ENCODE measurements at regions not wholly inside any gene's neighbourhood (a gene's known extent, or its start where the extent isn't known, plus 50 kb on each side); places are given as distances from the start of the nearest gene placed in this dataset.

- TF ChIP-seq CTCF (conservative IDR thresholded peaks at IDR 0.05 in 1 of 2, IDR thresholded peaks at IDR 0.05 in 1 of 2; ENCODE audit: extremely low read depth in 1 of 2, insufficient read depth in 1 of 2, low read depth in 1 of 2, low read length in 2 of 2) (no peak), EZH2 (IDR thresholded peaks at IDR 0.05; ENCODE audit: borderline replicate concordance, low read length) (no peak)
Observed at GRCh38 chr12:68080577-68080976, 79.0 kb downstream of the IFNG start.

Measured in mammary epithelial cell (primary cell).